ENCODE measurements at regions not wholly inside any gene's neighbourhood (a gene's known extent, or its start where the extent isn't known, plus 50 kb on each side); places are given as distances from the start of the nearest gene placed in this dataset.
"Not testable (repeated sequence)": the region's sequence is repeated elsewhere in the genome, so short reads cannot be mapped to it uniquely, and the experiment has no call there.

- Histone ChIP-seq H3K27me3 (ENCODE audit: control insufficient read depth, insufficient read depth, low read length, poor library complexity, severe bottlenecking) (no peaks in the 10 kb centered on the region), H3K27ac (ENCODE audit: insufficient read depth, low read depth, low read length, poor library complexity, severe bottlenecking) (no peak overlapping the region), H3K9me3 (ENCODE audit: control insufficient read depth, low read length) (peaks cover 8% of the 10 kb centered on the region), H3K4me1 (ENCODE audit: control insufficient read depth, insufficient read depth, low read length) (no peaks in the 10 kb centered on the region), H3K4me3 (ENCODE audit: insufficient read depth, low read depth, low read length) (no peak overlapping the region), H3K36me3 (ENCODE audit: control insufficient read depth, insufficient read depth, low read length) (no peaks in the 10 kb centered on the region)
- WGBS, 2 experiments, result 69 to 70% methylated on average over 5 of the region's 5 CpGs
Measured at GRCh38 chr19:23482829-23483228, 87.6 kb upstream of the ZNF91 start.

DNA sequence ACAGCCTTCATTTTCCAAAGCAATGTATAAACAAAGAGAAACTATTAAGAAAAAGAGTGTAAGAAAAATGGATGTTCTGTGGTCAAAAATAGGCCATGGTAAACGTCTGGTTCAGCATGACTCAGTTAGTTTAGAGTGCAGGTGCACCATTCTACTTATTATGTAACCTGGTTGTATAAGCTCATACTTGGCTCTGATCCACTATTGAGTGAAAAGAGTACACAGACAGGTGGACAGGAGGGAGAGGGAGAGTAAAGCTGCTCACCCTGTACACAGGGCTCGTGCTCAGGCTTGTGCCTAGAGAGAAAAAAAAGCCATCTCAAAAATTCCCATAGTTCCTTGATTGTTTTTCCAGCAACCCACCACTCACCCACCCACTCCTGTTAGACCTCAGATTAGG is 85.8 kb upstream of the ZNF91 start:
- WGBS, 2 experiments, result 20 to 30% methylated on average over 2 of the region's 2 CpGs
- Histone ChIP-seq H3K36me3 (ENCODE audit: control insufficient read depth, insufficient read depth, low read length) (no peaks in the 10 kb centered on the region), H3K4me1 (ENCODE audit: control insufficient read depth, insufficient read depth, low read length) (no peaks in the 10 kb centered on the region), H3K9me3 (ENCODE audit: control insufficient read depth, low read length) (peaks cover 8% of the 10 kb centered on the region), H3K4me3 (ENCODE audit: insufficient read depth, low read depth, low read length) (no peak overlapping the region), H3K27ac (ENCODE audit: insufficient read depth, low read depth, low read length, poor library complexity, severe bottlenecking) (no peak overlapping the region), H3K27me3 (ENCODE audit: control insufficient read depth, insufficient read depth, low read length, poor library complexity, severe bottlenecking) (no peaks in the 10 kb centered on the region)

DNA sequence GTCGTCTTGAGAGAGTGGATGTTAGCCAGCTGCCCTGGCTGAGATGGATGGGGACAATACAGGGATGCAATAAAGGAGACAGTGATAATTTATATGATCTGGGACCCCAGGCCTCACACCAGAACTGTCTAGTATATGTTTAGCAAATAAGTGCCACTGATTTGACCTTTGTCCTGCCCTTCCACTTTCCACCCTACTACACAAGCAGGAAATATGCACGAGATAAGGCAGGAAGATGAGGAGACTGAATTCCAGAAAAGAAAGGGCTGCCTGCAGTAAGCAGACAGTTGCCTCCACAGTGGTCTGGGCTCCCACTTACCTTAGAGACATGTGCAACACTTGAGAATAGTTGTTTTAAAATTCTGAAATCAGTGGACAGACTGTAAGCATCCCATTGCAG is 80.2 kb upstream of the ZNF91 start:
- WGBS, 2 experiments, result 38 to 66% methylated on average over 2 of the region's 2 CpGs
- H3K4me1 ChIP-seq (ENCODE audit: control insufficient read depth, insufficient read depth, low read length), result no peaks in the 10 kb centered on the region
- H3K27ac ChIP-seq (ENCODE audit: insufficient read depth, low read depth, low read length, poor library complexity, severe bottlenecking), result no peak overlapping the region
- no peaks in the 10 kb centered on the region for H3K27me3 ChIP-seq (ENCODE audit: control insufficient read depth, insufficient read depth, low read length, poor library complexity, severe bottlenecking)
- H3K36me3 ChIP-seq (ENCODE audit: control insufficient read depth, insufficient read depth, low read length), result no peaks in the 10 kb centered on the region
- no peak overlapping the region for H3K4me3 ChIP-seq (ENCODE audit: insufficient read depth, low read depth, low read length)
- H3K9me3 ChIP-seq (ENCODE audit: control insufficient read depth, low read length), result peaks cover 9% of the 10 kb centered on the region

DNA sequence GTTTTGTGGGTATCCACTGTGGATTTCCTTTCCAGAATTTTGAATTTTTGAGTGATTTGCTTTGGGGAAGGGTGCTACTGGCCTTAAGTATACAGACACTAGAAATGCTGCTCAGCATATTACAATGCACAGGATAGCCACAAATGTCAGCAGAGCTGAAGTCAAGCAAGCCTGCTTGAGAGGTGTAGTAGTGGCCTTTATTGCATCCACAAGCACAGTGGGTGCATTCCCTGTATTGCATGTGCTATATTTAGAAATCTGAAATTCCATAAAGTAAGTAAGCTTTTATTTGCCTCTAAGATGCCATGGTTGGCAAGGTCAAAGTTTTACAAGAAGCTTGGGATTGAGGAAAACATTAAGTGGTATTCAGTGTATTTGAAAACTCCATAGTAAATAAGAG is 79.5 kb upstream of the ZNF91 start:
- H3K4me1 ChIP-seq (ENCODE audit: control insufficient read depth, insufficient read depth, low read length), result no peaks in the 10 kb centered on the region
- H3K27ac ChIP-seq (ENCODE audit: insufficient read depth, low read depth, low read length, poor library complexity, severe bottlenecking), result no peak overlapping the region
- no peaks in the 10 kb centered on the region for H3K27me3 ChIP-seq (ENCODE audit: control insufficient read depth, insufficient read depth, low read length, poor library complexity, severe bottlenecking)
- no peak overlapping the region for H3K4me3 ChIP-seq (ENCODE audit: insufficient read depth, low read depth, low read length)
- H3K36me3 ChIP-seq (ENCODE audit: control insufficient read depth, insufficient read depth, low read length), result no peaks in the 10 kb centered on the region
- peaks cover 11% of the 10 kb centered on the region for H3K9me3 ChIP-seq (ENCODE audit: control insufficient read depth, low read length)

DNA sequence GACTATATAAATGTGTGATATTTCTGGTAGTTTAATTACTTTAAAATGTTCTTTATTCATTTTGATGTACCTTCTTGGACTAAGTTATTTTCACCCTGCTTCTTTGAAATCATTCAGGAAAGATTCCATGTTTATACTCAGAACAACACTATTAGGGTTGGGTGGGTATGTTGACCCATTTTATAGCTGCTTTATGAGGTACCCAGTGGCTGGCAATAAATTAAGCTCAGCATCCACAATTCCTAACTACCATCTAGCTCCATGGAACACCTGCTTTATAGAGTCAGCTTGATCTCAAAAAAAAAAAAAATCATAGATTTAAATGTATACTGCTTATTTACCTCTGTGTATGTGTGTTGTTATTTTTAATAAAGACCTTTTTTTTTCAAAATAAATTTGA is 78.9 kb upstream of the ZNF91 start:
- Histone ChIP-seq H3K9me3 (ENCODE audit: control insufficient read depth, low read length) (peaks cover 11% of the 10 kb centered on the region), H3K4me3 (ENCODE audit: insufficient read depth, low read depth, low read length) (no peak overlapping the region)

GRCh38 chr19:23470873-23471545 is 75.7 kb upstream of the ZNF91 start:
- Histone ChIP-seq H3K4me3 (ENCODE audit: insufficient read depth, low read depth, low read length) (peak overlapping the region; percentile 21), H3K4me1 (ENCODE audit: control insufficient read depth, insufficient read depth, low read length) (no peaks in the 10 kb centered on the region), H3K36me3 (ENCODE audit: control insufficient read depth, insufficient read depth, low read length) (no peaks in the 10 kb centered on the region), H3K27ac (ENCODE audit: insufficient read depth, low read depth, low read length, poor library complexity, severe bottlenecking) (no peak overlapping the region), H3K9me3 (ENCODE audit: control insufficient read depth, low read length) (peaks cover 11% of the 10 kb centered on the region), H3K27me3 (ENCODE audit: control insufficient read depth, insufficient read depth, low read length, poor library complexity, severe bottlenecking) (no peaks in the 10 kb centered on the region)
- WGBS, 2 experiments, result 65 to 67% methylated on average over 48 of the region's 48 CpGs

More for the DNA sequence above, 78.9 kb upstream of the ZNF91 start:
- no peaks in the 10 kb centered on the region for H3K4me1 ChIP-seq (ENCODE audit: control insufficient read depth, insufficient read depth, low read length)
- no peak overlapping the region for H3K27ac ChIP-seq (ENCODE audit: insufficient read depth, low read depth, low read length, poor library complexity, severe bottlenecking)
- H3K36me3 ChIP-seq (ENCODE audit: control insufficient read depth, insufficient read depth, low read length), result no peaks in the 10 kb centered on the region
- H3K27me3 ChIP-seq (ENCODE audit: control insufficient read depth, insufficient read depth, low read length, poor library complexity, severe bottlenecking), result no peaks in the 10 kb centered on the region

DNA sequence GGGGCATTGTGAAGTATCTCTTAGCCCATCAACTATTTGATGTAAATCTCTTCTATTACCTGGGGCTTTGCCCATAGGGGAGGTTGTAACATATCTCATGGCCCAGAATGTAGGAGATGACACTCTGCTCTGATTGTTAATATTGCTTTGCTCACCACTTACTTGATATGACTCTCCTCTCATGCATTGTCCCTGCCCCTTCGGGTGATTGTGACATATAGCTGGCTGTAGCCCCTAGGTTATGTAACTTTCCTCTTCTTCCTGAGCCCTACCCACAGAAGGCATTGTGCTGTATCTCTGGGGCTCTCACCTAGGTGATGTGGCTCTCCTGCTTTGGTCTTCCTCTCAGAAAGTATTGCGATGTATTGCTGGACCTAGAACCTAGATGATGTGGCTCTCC is 69.1 kb upstream of the ZNF91 start:
- not testable (repeated sequence) for H3K4me1 ChIP-seq (ENCODE audit: control insufficient read depth, insufficient read depth, low read length); H3K36me3 ChIP-seq (ENCODE audit: control insufficient read depth, insufficient read depth, low read length); H3K9me3 ChIP-seq (ENCODE audit: control insufficient read depth, low read length); H3K27ac ChIP-seq (ENCODE audit: insufficient read depth, low read depth, low read length, poor library complexity, severe bottlenecking); H3K27me3 ChIP-seq (ENCODE audit: control insufficient read depth, insufficient read depth, low read length, poor library complexity, severe bottlenecking); H3K4me3 ChIP-seq (ENCODE audit: insufficient read depth, low read depth, low read length)
- WGBS, 2 experiments, result 85 to 86% methylated on average over 2 of the region's 2 CpGs

DNA sequence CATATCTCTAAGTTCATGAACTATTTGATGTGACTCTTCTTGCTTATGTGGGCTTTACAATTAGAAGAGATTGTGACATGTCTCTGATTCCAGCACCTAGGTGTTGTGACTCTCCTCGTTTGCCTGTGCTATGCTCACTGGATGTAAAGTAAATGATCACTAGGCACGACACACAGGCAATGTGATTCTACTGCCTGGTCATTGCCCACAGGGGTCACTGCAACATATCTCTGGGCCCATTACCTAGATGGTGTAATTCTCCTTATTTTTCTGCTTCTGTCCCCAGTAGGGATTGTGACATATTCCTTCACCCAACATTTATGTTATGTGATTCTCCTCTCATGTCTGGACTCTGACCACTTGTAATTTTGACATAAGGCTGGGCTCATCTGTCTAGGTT is 65.8 kb upstream of the ZNF91 start:
- Histone ChIP-seq H3K36me3 (ENCODE audit: control insufficient read depth, insufficient read depth, low read length) (no peaks in the 10 kb centered on the region), H3K4me1 (ENCODE audit: control insufficient read depth, insufficient read depth, low read length) (no peaks in the 10 kb centered on the region), H3K9me3 (ENCODE audit: control insufficient read depth, low read length) (no peaks in the 10 kb centered on the region), H3K27me3 (ENCODE audit: control insufficient read depth, insufficient read depth, low read length, poor library complexity, severe bottlenecking) (no peaks in the 10 kb centered on the region), H3K4me3 (ENCODE audit: insufficient read depth, low read depth, low read length) (no peak overlapping the region), H3K27ac (ENCODE audit: insufficient read depth, low read depth, low read length, poor library complexity, severe bottlenecking) (no peak overlapping the region)
- 70 to 73% methylated on average over 2 of the region's 2 CpGs for WGBS, 2 experiments

DNA sequence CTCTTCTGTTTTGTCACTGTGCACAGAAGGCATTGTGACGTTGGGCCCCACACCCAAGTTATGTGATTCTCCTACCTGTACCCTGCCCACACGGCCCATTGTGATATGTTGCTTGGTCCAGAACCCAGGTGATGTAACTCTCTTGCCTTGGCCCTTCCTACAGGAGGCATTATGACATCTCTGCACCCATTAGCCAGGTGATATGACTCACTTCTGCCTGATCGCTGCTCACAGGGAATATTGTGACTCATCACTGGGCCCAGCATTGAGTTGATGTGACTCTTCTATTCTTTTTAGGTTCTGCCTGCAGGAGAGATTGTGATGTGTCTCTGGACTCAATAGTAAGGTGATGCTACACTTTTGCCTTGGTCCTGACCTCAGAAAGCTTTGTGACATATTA is 65.4 kb upstream of the ZNF91 start:
- 65 to 71% methylated on average over 3 of the region's 3 CpGs for WGBS, 2 experiments
- no peaks in the 10 kb centered on the region for H3K36me3 ChIP-seq (ENCODE audit: control insufficient read depth, insufficient read depth, low read length)
- H3K4me3 ChIP-seq (ENCODE audit: insufficient read depth, low read depth, low read length), result no peak overlapping the region

More for the DNA sequence above, 65.4 kb upstream of the ZNF91 start:
- no peaks in the 10 kb centered on the region for H3K9me3 ChIP-seq (ENCODE audit: control insufficient read depth, low read length)
- no peaks in the 10 kb centered on the region for H3K4me1 ChIP-seq (ENCODE audit: control insufficient read depth, insufficient read depth, low read length)
- H3K27ac ChIP-seq (ENCODE audit: insufficient read depth, low read depth, low read length, poor library complexity, severe bottlenecking), result no peak overlapping the region
- H3K27me3 ChIP-seq (ENCODE audit: control insufficient read depth, insufficient read depth, low read length, poor library complexity, severe bottlenecking), result no peaks in the 10 kb centered on the region
